ENCODE measurements at regions not wholly inside any gene's neighbourhood (a gene's known extent, or its start where the extent isn't known, plus 50 kb on each side); places are given as distances from the start of the nearest gene placed in this dataset.

- H3K4me3 Mint-ChIP-seq (ENCODE audit: unreplicated experiment), result no peak overlapping the region
- no peaks in the 10 kb centered on the region for H3K36me3 Mint-ChIP-seq (ENCODE audit: low read depth, unreplicated experiment)
- peaks cover 5% of the 10 kb centered on the region for H3K4me1 Mint-ChIP-seq (ENCODE audit: unreplicated experiment)
- TF ChIP-seq CTCF (IDR thresholded peaks at IDR 0.05; ENCODE audit: unreplicated experiment), result no peak
- H3K9me3 Mint-ChIP-seq (ENCODE audit: unreplicated experiment), result no peaks in the 10 kb centered on the region
- H3K27me3 Mint-ChIP-seq (ENCODE audit: unreplicated experiment), result peaks cover 10% of the 10 kb centered on the region
- no peak overlapping the region for H3K27ac Mint-ChIP-seq (ENCODE audit: unreplicated experiment)
- DNase-seq (ENCODE audit: low spot score), result no peak
Measured at GRCh38 chr20:56829788-56830385, 200.8 kb downstream of the TFAP2C start.

GRCh38 chr20:56831795-56832194 is 202.7 kb downstream of the TFAP2C start:
- peaks cover 7% of the 10 kb centered on the region for H3K27me3 Mint-ChIP-seq (ENCODE audit: unreplicated experiment)
- H3K27ac Mint-ChIP-seq (ENCODE audit: unreplicated experiment), result no peak overlapping the region
- no peak overlapping the region for H3K4me3 Mint-ChIP-seq (ENCODE audit: unreplicated experiment)
- H3K9me3 Mint-ChIP-seq (ENCODE audit: unreplicated experiment), result no peaks in the 10 kb centered on the region
- DNase-seq (ENCODE audit: low spot score), result no peak
- no peaks in the 10 kb centered on the region for H3K36me3 Mint-ChIP-seq (ENCODE audit: low read depth, unreplicated experiment)
- TF ChIP-seq CTCF (IDR thresholded peaks at IDR 0.05; ENCODE audit: unreplicated experiment), result no peak
- H3K4me1 Mint-ChIP-seq (ENCODE audit: unreplicated experiment), result peaks cover 5% of the 10 kb centered on the region

GRCh38 chr20:56833427-56833826 is 204.3 kb downstream of the TFAP2C start:
- Mint-ChIP-seq H3K4me3 (ENCODE audit: unreplicated experiment) (no peak overlapping the region), H3K9me3 (ENCODE audit: unreplicated experiment) (no peaks in the 10 kb centered on the region), H3K36me3 (ENCODE audit: low read depth, unreplicated experiment) (no peaks in the 10 kb centered on the region), H3K4me1 (ENCODE audit: unreplicated experiment) (peaks cover 5% of the 10 kb centered on the region), H3K27ac (ENCODE audit: unreplicated experiment) (no peak overlapping the region), H3K27me3 (ENCODE audit: unreplicated experiment) (peaks cover 7% of the 10 kb centered on the region)
- no peak for TF ChIP-seq CTCF (IDR thresholded peaks at IDR 0.05; ENCODE audit: unreplicated experiment)
- DNase-seq (ENCODE audit: low spot score), result no peak

GRCh38 chr20:56835829-56836550 is 206.9 kb downstream of the TFAP2C start:
- no peaks in the 10 kb centered on the region for H3K36me3 Mint-ChIP-seq (ENCODE audit: low read depth, unreplicated experiment)
- H3K27ac Mint-ChIP-seq (ENCODE audit: unreplicated experiment), result no peak overlapping the region
- no peak for DNase-seq (ENCODE audit: low spot score)
- H3K4me3 Mint-ChIP-seq (ENCODE audit: unreplicated experiment), result no peak overlapping the region
- peaks cover 5% of the 10 kb centered on the region for H3K27me3 Mint-ChIP-seq (ENCODE audit: unreplicated experiment)
- no peak for TF ChIP-seq CTCF (IDR thresholded peaks at IDR 0.05; ENCODE audit: unreplicated experiment)
- H3K4me1 Mint-ChIP-seq (ENCODE audit: unreplicated experiment), result no peaks in the 10 kb centered on the region
- no peaks in the 10 kb centered on the region for H3K9me3 Mint-ChIP-seq (ENCODE audit: unreplicated experiment)

GRCh38 chr20:56839222-56839621 is 210.1 kb downstream of the TFAP2C start:
- Mint-ChIP-seq H3K9me3 (ENCODE audit: unreplicated experiment) (no peaks in the 10 kb centered on the region), H3K4me3 (ENCODE audit: unreplicated experiment) (no peak overlapping the region), H3K4me1 (ENCODE audit: unreplicated experiment) (peaks cover 2% of the 10 kb centered on the region), H3K36me3 (ENCODE audit: low read depth, unreplicated experiment) (no peaks in the 10 kb centered on the region), H3K27ac (ENCODE audit: unreplicated experiment) (no peak overlapping the region), H3K27me3 (ENCODE audit: unreplicated experiment) (peaks cover 3% of the 10 kb centered on the region)
- no peak for DNase-seq (ENCODE audit: low spot score)
- no peak for TF ChIP-seq CTCF (IDR thresholded peaks at IDR 0.05; ENCODE audit: unreplicated experiment)
